Peyer's patch (tissue), 4 donors: ENCODE measurements at regions not wholly inside any gene's neighbourhood (a gene's known extent, or its start where the extent isn't known, plus 50 kb on each side); places are given as distances from the start of the nearest gene placed in this dataset.

Source experiments
- DNase-seq, 3 donors: peaks; one replicate each; pipeline ENCODE4 v3.0.0-alpha.2; 2017 to 2019
- H3K27ac ChIP-seq, 4 donors: fragments of 200-600 bp; sonication (generic); one replicate each; pipeline ENCODE4 v1.5.1; 2016 to 2019
- H3K27me3 ChIP-seq, 2 donors: fragments of 200-600 bp; sonication (generic); one replicate each; pipeline ENCODE4 v1.5.1; 2019
- H3K36me3 ChIP-seq, 3 donors: fragments of 200-600 bp; sonication (generic); one replicate each; pipeline ENCODE4 v1.5.1; 2016 to 2019
- H3K4me1 ChIP-seq, 4 donors: fragments of 200-600 bp; sonication (generic); one replicate each; pipeline ENCODE4 v1.5.1; 2016 to 2019
- H3K4me3 ChIP-seq, 4 donors: fragments of 200-600 bp; sonication (generic); 1 replicate in 3 of 4; 2 replicates in 1 of 4; pipeline ENCODE4 v1.5.1; 2016 to 2019; ENCODE audit warnings: mild to moderate bottlenecking in 1 of 4
- H3K9me3 ChIP-seq, 4 donors: fragments of 200-600 bp; sonication (generic); one replicate each; pipeline ENCODE4 v1.5.1; 2016 to 2019; ENCODE audit warnings: mild to moderate bottlenecking in 1 of 4
- CTCF ChIP-seq, 6 experiments: fragments of 450-650 bp in 4 of 6; fragments of 200-600 bp in 2 of 6; sonication (generic) in 1 of 6; IDR thresholded peaks; one replicate each; pipeline ENCODE4 v1.5.1; 2017 to 2019; ENCODE audit warnings: antibody characterized with exemption in 6 of 6, mild to moderate bottlenecking in 3 of 6, moderate library complexity in 1 of 6
- POLR2A ChIP-seq, 2 donors: fragments of 450-650 bp; IDR thresholded peaks; one replicate each; pipeline ENCODE4 v1.5.1; 2017; ENCODE audit warnings: antibody characterized with exemption in 2 of 2, mild to moderate bottlenecking in 2 of 2, moderate library complexity in 2 of 2

- no peaks in the 10 kb centered on the region for H3K9me3 ChIP-seq
- no peak overlapping the region for H3K27ac ChIP-seq
- no peak for TF ChIP-seq POLR2A (IDR thresholded peaks at IDR 0.05)
- DNase-seq, result no peak
- H3K4me3 ChIP-seq, result no peak overlapping the region
- no peaks in the 10 kb centered on the region for H3K4me1 ChIP-seq
- no peaks in the 10 kb centered on the region for H3K27me3 ChIP-seq
- H3K36me3 ChIP-seq, result no peaks in the 10 kb centered on the region
These were observed 67.9 kb upstream of the ESRRB start for GRCh38 chr14:76307786-76308780.

- TF ChIP-seq CTCF (IDR thresholded peaks at IDR 0.05) (no peak), POLR2A (IDR thresholded peaks at IDR 0.05) (no peak)
- H3K9me3 ChIP-seq, result no peaks in the 10 kb centered on the region
- DNase-seq, result no peak
- H3K4me1 ChIP-seq, result no peaks in the 10 kb centered on the region
- no peak overlapping the region for H3K4me3 ChIP-seq
- no peaks in the 10 kb centered on the region for H3K36me3 ChIP-seq
- no peak overlapping the region for H3K27ac ChIP-seq
- no peaks in the 10 kb centered on the region for H3K27me3 ChIP-seq
These were observed 66.3 kb upstream of the ESRRB start for GRCh38 chr14:76309572-76310162.

- Histone ChIP-seq H3K9me3 (no peaks in the 10 kb centered on the region), H3K36me3 (no peaks in the 10 kb centered on the region), H3K27me3 (no peaks in the 10 kb centered on the region), H3K27ac (no peak overlapping the region), H3K4me1 (no peaks in the 10 kb centered on the region), H3K4me3 (no peak overlapping the region)
- TF ChIP-seq POLR2A (IDR thresholded peaks at IDR 0.05) (no peak), CTCF (IDR thresholded peaks at IDR 0.05) (no peak)
- no peak for DNase-seq
These were observed 64.7 kb upstream of the ESRRB start for GRCh38 chr14:76311079-76311758.

GRCh38 chr14:76312821-76313220 lies 63.1 kb upstream of the ESRRB start:
- Histone ChIP-seq H3K9me3 (no peaks in the 10 kb centered on the region), H3K27me3 (no peaks in the 10 kb centered on the region), H3K27ac (no peak overlapping the region), H3K4me1 (no peaks in the 10 kb centered on the region), H3K4me3 (no peak overlapping the region), H3K36me3 (no peaks in the 10 kb centered on the region)
- no peak for DNase-seq
- TF ChIP-seq CTCF (IDR thresholded peaks at IDR 0.05) (no peak), POLR2A (IDR thresholded peaks at IDR 0.05) (no peak)

GRCh38 chr14:76313303-76313702 lies 62.6 kb upstream of the ESRRB start:
- TF ChIP-seq CTCF (IDR thresholded peaks at IDR 0.05), result no peak
- no peak for TF ChIP-seq POLR2A (IDR thresholded peaks at IDR 0.05)
- DNase-seq, result no peak
- Histone ChIP-seq H3K9me3 (no peaks in the 10 kb centered on the region), H3K4me1 (no peaks in the 10 kb centered on the region), H3K36me3 (no peaks in the 10 kb centered on the region), H3K27me3 (no peaks in the 10 kb centered on the region), H3K4me3 (no peak overlapping the region), H3K27ac (no peak overlapping the region)

- H3K4me1 ChIP-seq, result no peaks in the 10 kb centered on the region
- no peak for TF ChIP-seq POLR2A (IDR thresholded peaks at IDR 0.05)
- TF ChIP-seq CTCF (IDR thresholded peaks at IDR 0.05), result no peak
- H3K27me3 ChIP-seq, result no peaks in the 10 kb centered on the region
- no peaks in the 10 kb centered on the region for H3K36me3 ChIP-seq
- H3K27ac ChIP-seq, result no peak overlapping the region
- no peak overlapping the region for H3K4me3 ChIP-seq
- no peak for DNase-seq
- no peaks in the 10 kb centered on the region for H3K9me3 ChIP-seq
These were observed 62.1 kb upstream of the ESRRB start for GRCh38 chr14:76313852-76314251.
